Astrocyte (in vitro differentiated cells and primary cell): ENCODE measurements at regions not wholly inside any gene's neighbourhood (a gene's known extent, or its start where the extent isn't known, plus 50 kb on each side); places are given as distances from the start of the nearest gene placed in this dataset.

ENCODE experiments used
- DNase-seq: peaks from one replicate; pipeline ENCODE4 v3.0.0-alpha.2; 2010; ENCODE audit warnings: low read depth
- FAIRE-seq: peaks from 2 replicates; lab custom pipeline; 2011; peaks lifted over from hg19 to GRCh38; lab: Jason Lieb, UNC
- H2AFZ ChIP-seq: 2 replicates; pipeline ENCODE4 v1.6.0; 2012; ENCODE audit warnings: low read depth, low read length, inconsistent platforms
- H3K27ac ChIP-seq: 2 replicates; pipeline ENCODE4 v1.5.1; 2011; ENCODE audit warnings: low read depth, low read length, inconsistent platforms
- H3K27me3 ChIP-seq: 2 replicates; pipeline ENCODE4 v1.6.0; 2011; ENCODE audit warnings: low read length, inconsistent platforms; ENCODE audit not compliant: insufficient read depth
- H3K36me3 ChIP-seq: 2 replicates; pipeline ENCODE4 v1.5.1; 2011; ENCODE audit warnings: low read length, inconsistent platforms; ENCODE audit not compliant: insufficient read depth
- H3K4me1 ChIP-seq: 2 replicates; pipeline ENCODE4 v1.5.1; 2011; ENCODE audit warnings: low read length, inconsistent platforms; ENCODE audit not compliant: insufficient read depth
- H3K4me2 ChIP-seq: 2 replicates; pipeline ENCODE4 v1.6.0; 2012; ENCODE audit warnings: low read length, inconsistent platforms
- H3K4me3 ChIP-seq: 2 replicates; pipeline ENCODE4 v1.5.1; 2011; ENCODE audit warnings: low read depth, mild to moderate bottlenecking, low read length, inconsistent platforms; ENCODE audit not compliant: insufficient read depth
- H3K79me2 ChIP-seq: 2 replicates; pipeline ENCODE4 v1.6.0; 2012; ENCODE audit warnings: mild to moderate bottlenecking, low read length, inconsistent platforms; ENCODE audit not compliant: insufficient read depth
- H3K9ac ChIP-seq: 2 replicates; pipeline ENCODE4 v1.6.0; 2012; ENCODE audit warnings: mild to moderate bottlenecking, low read length, inconsistent platforms
- H3K9me3 ChIP-seq: 2 replicates; pipeline ENCODE4 v1.5.1; 2012; ENCODE audit warnings: low read depth, mild to moderate bottlenecking, low read length, inconsistent platforms; ENCODE audit not compliant: insufficient read depth
- H4K20me1 ChIP-seq: 2 replicates; pipeline ENCODE4 v1.6.0; 2012; ENCODE audit warnings: low read length, inconsistent platforms; ENCODE audit not compliant: insufficient read depth
- H3K27ac Mint-ChIP-seq: one replicate; pipeline ENCODE4 v1.8.0; 2021; ENCODE audit warnings: mild to moderate bottlenecking, mixed read lengths; ENCODE audit not compliant: unreplicated experiment
- H3K27me3 Mint-ChIP-seq: one replicate; pipeline ENCODE4 v1.8.0; 2021; ENCODE audit warnings: low read depth, mixed read lengths; ENCODE audit not compliant: unreplicated experiment
- H3K36me3 Mint-ChIP-seq: one replicate; pipeline ENCODE4 v1.8.0; 2021; ENCODE audit warnings: low read depth, mixed read lengths; ENCODE audit not compliant: unreplicated experiment
- H3K4me1 Mint-ChIP-seq: one replicate; pipeline ENCODE4 v1.8.0; 2021; ENCODE audit warnings: low read depth, mixed read lengths; ENCODE audit not compliant: unreplicated experiment
- H3K4me3 Mint-ChIP-seq: one replicate; pipeline ENCODE4 v1.8.0; 2021; ENCODE audit warnings: mild to moderate bottlenecking, moderate library complexity, mixed read lengths; ENCODE audit not compliant: unreplicated experiment
- H3K9me3 Mint-ChIP-seq: one replicate; pipeline ENCODE4 v1.8.0; 2021; ENCODE audit warnings: mild to moderate bottlenecking, mixed read lengths; ENCODE audit not compliant: unreplicated experiment
- EZH2 ChIP-seq: IDR thresholded peaks from 2 replicates; pipeline ENCODE4 v1.6.1; 2012; ENCODE audit warnings: mild to moderate bottlenecking, low read length, inconsistent platforms; ENCODE audit not compliant: insufficient read depth
- TF ChIP-seq, protein P1 (sequence below): IDR thresholded peaks from 2 replicates; pipeline ENCODE4 v1.5.1; 2011; ENCODE audit warnings: low read depth, mild to moderate bottlenecking, inconsistent platforms, low read length, moderate library complexity; ENCODE audit not compliant: insufficient read depth

DNA sequence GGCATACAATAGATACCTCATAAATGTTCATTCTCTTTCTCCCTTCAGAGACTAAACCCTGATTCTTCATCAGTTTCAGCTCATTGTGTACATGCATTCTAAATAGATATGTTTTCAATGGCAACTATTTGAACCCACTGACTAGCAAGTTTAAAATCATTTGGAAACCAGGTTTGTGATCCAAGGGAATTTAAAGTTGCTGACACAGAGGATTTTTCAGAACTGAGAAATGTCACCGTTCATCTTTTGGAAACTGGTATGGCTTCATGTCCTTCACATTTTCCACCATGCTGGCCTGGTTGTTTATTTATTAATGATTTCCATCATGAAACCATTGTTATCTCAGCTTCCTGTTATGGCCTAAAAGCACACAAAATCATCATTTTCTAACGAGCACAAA is 81.8 kb upstream of the BARHL2 start:
- Histone ChIP-seq H3K4me3 (no peak overlapping the region), H3K4me2 (no peak overlapping the region), H2AFZ (no peak overlapping the region), H3K27ac (no peak overlapping the region), H3K79me2 (no peaks in the 10 kb centered on the region), H3K27me3 (peaks cover 2% of the 10 kb centered on the region), H4K20me1 (no peaks in the 10 kb centered on the region), H3K9me3 (no peaks in the 10 kb centered on the region), H3K4me1 (no peaks in the 10 kb centered on the region), H3K9ac (no peak overlapping the region), H3K36me3 (no peaks in the 10 kb centered on the region)
- H3K27ac Mint-ChIP-seq: no peak overlapping the region
- no peaks in the 10 kb centered on the region for H3K9me3 Mint-ChIP-seq
- H3K36me3 Mint-ChIP-seq: no peaks in the 10 kb centered on the region
- DNase-seq (no peak), FAIRE-seq (no peak)
- H3K4me1 Mint-ChIP-seq: no peaks in the 10 kb centered on the region
- H3K4me3 Mint-ChIP-seq: no peak overlapping the region
- TF ChIP-seq, protein P1, sequence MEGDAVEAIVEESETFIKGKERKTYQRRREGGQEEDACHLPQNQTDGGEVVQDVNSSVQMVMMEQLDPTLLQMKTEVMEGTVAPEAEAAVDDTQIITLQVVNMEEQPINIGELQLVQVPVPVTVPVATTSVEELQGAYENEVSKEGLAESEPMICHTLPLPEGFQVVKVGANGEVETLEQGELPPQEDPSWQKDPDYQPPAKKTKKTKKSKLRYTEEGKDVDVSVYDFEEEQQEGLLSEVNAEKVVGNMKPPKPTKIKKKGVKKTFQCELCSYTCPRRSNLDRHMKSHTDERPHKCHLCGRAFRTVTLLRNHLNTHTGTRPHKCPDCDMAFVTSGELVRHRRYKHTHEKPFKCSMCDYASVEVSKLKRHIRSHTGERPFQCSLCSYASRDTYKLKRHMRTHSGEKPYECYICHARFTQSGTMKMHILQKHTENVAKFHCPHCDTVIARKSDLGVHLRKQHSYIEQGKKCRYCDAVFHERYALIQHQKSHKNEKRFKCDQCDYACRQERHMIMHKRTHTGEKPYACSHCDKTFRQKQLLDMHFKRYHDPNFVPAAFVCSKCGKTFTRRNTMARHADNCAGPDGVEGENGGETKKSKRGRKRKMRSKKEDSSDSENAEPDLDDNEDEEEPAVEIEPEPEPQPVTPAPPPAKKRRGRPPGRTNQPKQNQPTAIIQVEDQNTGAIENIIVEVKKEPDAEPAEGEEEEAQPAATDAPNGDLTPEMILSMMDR: no peak
- TF ChIP-seq EZH2: no peak
- peaks cover 13% of the 10 kb centered on the region for H3K27me3 Mint-ChIP-seq

DNA sequence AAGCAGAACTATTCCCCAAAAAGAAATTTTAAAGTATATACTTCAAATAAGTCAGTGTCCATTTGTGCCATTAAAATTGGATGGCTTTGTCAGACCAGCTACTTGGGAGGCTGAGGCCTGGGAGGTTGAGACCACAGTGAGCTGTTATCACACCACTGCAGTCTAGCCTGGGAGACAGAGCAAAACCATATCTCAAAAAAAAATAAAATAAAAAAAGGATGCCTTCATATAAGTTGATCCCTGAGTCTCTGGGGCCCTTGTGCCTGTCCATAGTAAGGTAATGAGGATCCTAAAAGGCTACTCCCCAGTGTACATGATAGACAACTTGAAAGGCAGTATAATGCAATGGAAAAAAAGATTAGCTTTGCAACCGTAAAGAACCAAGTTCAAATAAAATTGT is 81.2 kb upstream of the BARHL2 start:
- Histone ChIP-seq H3K4me3 (no peak overlapping the region), H3K4me1 (no peaks in the 10 kb centered on the region), H4K20me1 (no peaks in the 10 kb centered on the region), H3K9me3 (no peaks in the 10 kb centered on the region), H3K4me2 (no peak overlapping the region), H3K9ac (no peak overlapping the region), H3K79me2 (no peaks in the 10 kb centered on the region), H3K36me3 (no peaks in the 10 kb centered on the region), H2AFZ (no peak overlapping the region), H3K27ac (no peak overlapping the region), H3K27me3 (peaks cover 2% of the 10 kb centered on the region)
- DNase-seq (no peak), FAIRE-seq (no peak)
- no peak for TF ChIP-seq EZH2
- TF ChIP-seq, protein P1: no peak
- no peaks in the 10 kb centered on the region for H3K9me3 Mint-ChIP-seq
- no peaks in the 10 kb centered on the region for H3K4me1 Mint-ChIP-seq
- no peak overlapping the region for H3K4me3 Mint-ChIP-seq
- H3K36me3 Mint-ChIP-seq: no peaks in the 10 kb centered on the region
- peaks cover 13% of the 10 kb centered on the region for H3K27me3 Mint-ChIP-seq
- H3K27ac Mint-ChIP-seq: no peak overlapping the region

DNA sequence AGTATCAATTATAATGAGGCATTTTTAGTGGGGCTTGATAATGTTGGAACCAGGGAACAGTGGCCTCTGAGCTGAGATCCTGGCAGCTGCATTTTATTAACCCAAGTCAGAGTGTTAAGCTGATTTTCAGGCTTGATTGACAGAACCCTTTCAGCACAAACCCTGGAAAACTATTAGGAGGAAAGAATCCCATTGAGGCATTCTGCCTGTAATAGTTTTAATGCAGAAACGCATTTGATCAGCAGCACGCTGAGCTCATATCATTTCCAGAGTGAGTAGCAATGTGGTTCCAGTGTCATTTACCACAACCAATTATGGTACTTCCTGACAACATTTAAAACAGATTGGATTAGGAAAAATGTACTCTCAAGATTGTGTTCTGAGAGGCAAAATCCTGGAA is 78.3 kb upstream of the BARHL2 start:
- Histone ChIP-seq H3K27ac (no peak overlapping the region), H3K4me1 (no peaks in the 10 kb centered on the region), H3K79me2 (no peaks in the 10 kb centered on the region), H3K27me3 (peaks cover 2% of the 10 kb centered on the region), H3K4me3 (no peak overlapping the region), H2AFZ (no peak overlapping the region), H3K4me2 (no peak overlapping the region), H3K9me3 (no peaks in the 10 kb centered on the region), H3K9ac (no peak overlapping the region), H4K20me1 (no peaks in the 10 kb centered on the region), H3K36me3 (no peaks in the 10 kb centered on the region)
- DNase-seq (no peak), FAIRE-seq (no peak)
- Mint-ChIP-seq H3K4me1 (no peaks in the 10 kb centered on the region), H3K4me3 (no peak overlapping the region), H3K27me3 (peaks cover 10% of the 10 kb centered on the region), H3K36me3 (peaks cover 3% of the 10 kb centered on the region), H3K9me3 (peaks cover 2% of the 10 kb centered on the region), H3K27ac (no peak overlapping the region)
- no peak for TF ChIP-seq EZH2
- TF ChIP-seq, protein P1: no peak
